Breast epithelium (tissue), 3 donors: ENCODE measurements at regions not wholly inside any gene's neighbourhood (a gene's known extent, or its start where the extent isn't known, plus 50 kb on each side); places are given as distances from the start of the nearest gene placed in this dataset.

Experiments
- POLR2A ChIP-seq: fragments of 450-650 bp; IDR thresholded peaks from one replicate; pipeline ENCODE4 v1.6.1; 2016; ENCODE audit warnings: antibody characterized with exemption, mild to moderate bottlenecking, moderate library complexity
- POLR2AphosphoS5 ChIP-seq, 3 donors: sonication (generic); formaldehyde crosslinking; IDR thresholded peaks; one replicate each; pipeline ENCODE4 v1.6.1; 2017; ENCODE audit warnings: antibody characterized with exemption in 3 of 3
- TF ChIP-seq, protein P1 (sequence below), 3 donors: fragments of 450-650 bp; IDR thresholded peaks; one replicate each; pipeline ENCODE4 v1.5.1; 2016 to 2017; ENCODE audit warnings: antibody characterized with exemption in 3 of 3, mild to moderate bottlenecking in 3 of 3, moderate library complexity in 3 of 3

DNA sequence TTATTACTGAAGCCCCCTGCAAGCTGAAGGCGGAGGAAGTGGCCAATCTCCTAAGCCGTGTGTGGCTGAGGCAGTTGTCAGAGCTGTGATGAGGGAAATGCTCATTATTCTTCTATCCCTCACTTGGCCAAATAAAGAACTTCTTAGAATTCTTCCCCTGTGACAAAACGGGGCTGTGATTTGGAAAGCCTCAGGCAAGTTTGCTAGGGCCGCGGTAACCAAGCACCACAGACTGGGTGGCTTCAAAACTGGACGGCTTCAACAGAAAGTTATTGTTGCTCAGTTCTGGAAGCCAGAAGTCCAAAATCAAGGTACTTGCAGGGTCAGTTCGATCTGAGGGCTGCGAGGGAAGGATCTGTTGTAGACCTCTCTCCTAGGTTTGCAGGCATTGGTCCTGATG lies 72.3 kb upstream of the STEAP1B start:
- TF ChIP-seq, protein P1, sequence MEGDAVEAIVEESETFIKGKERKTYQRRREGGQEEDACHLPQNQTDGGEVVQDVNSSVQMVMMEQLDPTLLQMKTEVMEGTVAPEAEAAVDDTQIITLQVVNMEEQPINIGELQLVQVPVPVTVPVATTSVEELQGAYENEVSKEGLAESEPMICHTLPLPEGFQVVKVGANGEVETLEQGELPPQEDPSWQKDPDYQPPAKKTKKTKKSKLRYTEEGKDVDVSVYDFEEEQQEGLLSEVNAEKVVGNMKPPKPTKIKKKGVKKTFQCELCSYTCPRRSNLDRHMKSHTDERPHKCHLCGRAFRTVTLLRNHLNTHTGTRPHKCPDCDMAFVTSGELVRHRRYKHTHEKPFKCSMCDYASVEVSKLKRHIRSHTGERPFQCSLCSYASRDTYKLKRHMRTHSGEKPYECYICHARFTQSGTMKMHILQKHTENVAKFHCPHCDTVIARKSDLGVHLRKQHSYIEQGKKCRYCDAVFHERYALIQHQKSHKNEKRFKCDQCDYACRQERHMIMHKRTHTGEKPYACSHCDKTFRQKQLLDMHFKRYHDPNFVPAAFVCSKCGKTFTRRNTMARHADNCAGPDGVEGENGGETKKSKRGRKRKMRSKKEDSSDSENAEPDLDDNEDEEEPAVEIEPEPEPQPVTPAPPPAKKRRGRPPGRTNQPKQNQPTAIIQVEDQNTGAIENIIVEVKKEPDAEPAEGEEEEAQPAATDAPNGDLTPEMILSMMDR (IDR thresholded peaks at IDR 0.05), result no peak
- no peak for TF ChIP-seq POLR2A
- TF ChIP-seq POLR2AphosphoS5 (IDR thresholded peaks at IDR 0.05), result no peak
